HG02763 (cell line): ENCODE measurements at regions not wholly inside any gene's neighbourhood (a gene's known extent, or its start where the extent isn't known, plus 50 kb on each side); places are given as distances from the start of the nearest gene placed in this dataset.

Experiments used
- ATAC-seq: cut with Tn5 transposase; IDR thresholded peaks from one replicate; pipeline ENCODE4 v1.9.1; 2021; ENCODE audit warnings: mild to moderate bottlenecking, moderate library complexity; ENCODE audit not compliant: unreplicated experiment

GRCh38 chr14:58808828-58809227 lies 171.1 kb downstream of the DACT1 start:
- ATAC-seq = no peak

DNA sequence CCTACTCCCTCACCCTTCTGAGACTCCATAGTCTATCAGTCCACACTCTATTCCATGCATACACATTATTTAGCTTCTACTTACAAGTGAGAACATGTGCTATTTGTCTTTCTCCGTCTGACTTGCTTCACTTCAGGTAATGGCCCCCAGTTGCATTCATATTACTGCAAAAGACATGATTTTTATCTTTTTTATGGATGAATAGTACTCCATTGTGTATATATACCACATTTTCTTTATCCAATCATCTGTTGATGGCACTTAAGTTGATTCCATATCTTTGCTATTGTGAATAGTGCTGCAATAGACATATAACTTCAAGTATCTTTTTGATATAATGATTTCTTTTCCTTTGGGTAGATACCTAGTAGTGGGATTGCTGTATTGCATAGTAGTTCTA lies 171.8 kb downstream of the DACT1 start:
- ATAC-seq = no peak

DNA sequence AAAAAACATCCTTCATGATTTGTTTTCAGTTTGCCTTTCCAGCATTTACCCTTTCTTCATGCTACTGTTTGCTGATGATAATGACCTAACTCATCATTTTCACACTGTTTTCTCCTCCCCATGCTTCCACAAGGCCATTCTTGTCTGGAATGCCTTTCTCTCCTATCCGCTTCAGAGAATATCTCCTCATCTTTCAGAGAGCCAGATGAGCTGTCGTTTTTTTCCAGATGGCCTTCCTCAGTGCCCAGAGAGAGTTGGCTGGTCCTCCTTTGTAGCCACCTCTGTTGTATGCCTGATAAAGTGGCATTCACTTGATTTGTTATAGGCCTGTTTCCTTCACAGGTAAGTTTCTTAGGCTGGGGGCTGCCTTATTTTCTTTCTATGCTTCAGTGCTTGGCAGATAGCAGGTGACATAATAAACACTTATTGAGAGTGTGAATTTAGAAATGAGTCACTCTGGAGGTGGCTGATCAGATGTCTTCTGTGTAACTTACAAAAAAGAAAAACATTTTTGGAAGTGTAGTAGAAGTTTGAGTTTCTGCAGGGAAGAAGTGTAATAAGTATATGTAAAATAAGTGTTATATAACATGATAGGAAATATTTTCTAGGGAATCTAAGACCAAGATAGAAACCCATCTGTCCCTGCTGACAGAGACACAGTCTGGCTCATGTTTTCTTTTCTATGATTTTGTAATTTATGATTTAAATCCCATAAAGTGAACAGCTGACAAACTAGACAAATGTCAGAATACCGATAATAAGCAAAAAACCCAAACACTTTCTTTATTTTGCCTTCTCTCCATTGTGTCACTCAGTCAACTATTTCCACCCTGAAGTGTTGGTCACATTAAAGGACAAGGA lies 174.5 kb downstream of the DACT1 start:
- no peak for ATAC-seq

- no peak for ATAC-seq
Measured at GRCh38 chr14:58813745-58814144, 176.0 kb downstream of the DACT1 start.

GRCh38 chr14:58814466-58814865 lies 176.7 kb downstream of the DACT1 start:
- ATAC-seq = no peak

- no peak for ATAC-seq
Measured at GRCh38 chr14:58815161-58815701, 177.5 kb downstream of the DACT1 start.

DNA sequence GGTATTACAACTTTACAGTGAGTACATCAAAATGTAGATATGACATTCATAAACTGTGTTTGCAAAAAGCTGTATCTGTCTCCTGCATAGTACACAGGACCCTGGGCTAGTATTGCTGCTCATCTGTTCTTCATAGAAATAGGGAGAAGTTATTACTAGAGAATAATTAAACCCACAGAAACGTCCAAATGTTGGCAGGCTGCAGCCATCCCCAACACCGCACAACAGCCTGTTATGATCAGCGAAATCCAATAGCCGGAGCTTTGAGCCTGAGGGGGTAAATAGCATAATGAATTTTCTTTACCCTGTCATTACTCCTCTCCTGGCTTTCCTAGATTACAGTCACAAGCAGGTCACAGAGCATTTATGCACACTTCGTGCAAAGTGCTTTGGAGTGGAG lies 178.0 kb downstream of the DACT1 start:
- no peak for ATAC-seq

DNA sequence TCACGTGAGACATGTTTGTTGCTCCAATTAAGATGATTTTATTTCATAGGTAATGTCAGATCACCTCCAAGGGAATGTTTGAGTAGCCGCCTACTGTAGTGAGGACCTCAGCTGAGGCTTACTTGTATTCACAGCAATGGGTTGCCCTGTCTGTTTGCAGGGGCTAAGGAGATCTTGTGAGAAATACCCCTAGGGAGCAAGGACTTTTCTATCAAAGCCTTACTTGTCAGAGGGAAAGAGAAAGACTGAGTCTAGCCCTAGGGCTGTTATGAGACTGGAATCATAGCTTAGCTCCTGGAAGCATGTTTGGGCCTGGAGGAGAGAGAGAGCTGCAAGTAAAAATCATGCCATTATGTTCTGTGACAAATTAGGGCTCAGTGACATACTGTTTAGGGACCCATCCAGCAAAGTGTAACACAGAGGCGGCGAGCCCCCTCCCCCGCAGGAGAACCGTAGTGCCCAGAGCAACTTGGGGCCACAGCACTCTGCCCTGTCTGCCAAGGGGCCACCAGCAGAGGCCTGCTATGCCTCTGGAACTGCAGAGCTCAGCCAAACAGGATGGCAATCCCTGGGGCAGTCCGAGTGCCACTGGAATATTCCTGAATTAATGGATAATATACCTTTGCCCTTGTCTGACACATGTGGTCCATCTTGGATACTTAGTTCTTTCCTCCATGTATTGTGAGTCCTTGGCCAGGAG lies 178.8 kb downstream of the DACT1 start:
- no peak for ATAC-seq

GRCh38 chr14:58817846-58818245 lies 180.1 kb downstream of the DACT1 start:
- ATAC-seq = no peak

DNA sequence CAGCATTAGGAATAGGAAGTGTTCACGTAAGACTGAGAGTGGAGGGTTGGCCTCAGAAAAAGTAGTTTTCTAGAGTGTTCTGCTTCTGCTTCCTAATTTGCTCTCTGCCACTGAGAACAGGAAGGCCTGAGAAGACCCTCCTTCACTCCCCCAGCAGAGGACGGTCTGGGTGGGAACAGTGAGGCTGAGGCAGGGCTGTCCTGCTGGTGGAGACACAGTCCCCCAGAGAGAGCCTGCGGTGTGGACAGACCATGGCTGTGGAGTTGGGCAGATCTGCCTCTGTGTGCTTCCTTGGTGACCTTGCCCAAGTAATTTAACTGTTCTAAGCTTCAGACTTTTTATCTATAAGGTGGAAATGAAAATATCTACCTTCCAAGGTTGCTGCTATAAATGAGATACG lies 182.3 kb downstream of the DACT1 start:
- no peak for ATAC-seq

- no peak for ATAC-seq
Measured at GRCh38 chr14:58821421-58821820, 183.7 kb downstream of the DACT1 start.

DNA sequence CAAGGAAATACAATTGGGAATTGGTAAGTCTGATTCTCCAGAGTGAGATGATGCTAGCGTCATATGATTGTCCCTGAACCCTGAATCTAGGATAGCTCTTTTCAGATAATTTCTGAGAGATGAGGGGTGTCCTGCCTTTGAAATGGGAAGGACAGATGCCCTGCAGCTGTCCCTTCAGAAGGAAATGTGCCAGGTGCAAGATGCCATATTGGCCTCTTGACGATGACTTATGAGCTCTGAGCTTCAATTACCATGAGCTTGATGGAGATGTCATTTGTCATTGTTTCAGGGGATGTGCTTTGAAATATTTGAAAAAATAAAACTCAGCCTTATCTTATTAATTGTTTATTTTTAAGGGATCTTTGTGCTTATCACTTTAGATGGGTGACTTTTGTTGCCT lies 185.1 kb downstream of the DACT1 start:
- no peak for ATAC-seq

GRCh38 chr14:58823312-58823711 lies 185.6 kb downstream of the DACT1 start:
- no peak for ATAC-seq

- ATAC-seq = no peak
Measured at GRCh38 chr14:58824106-58824505, 186.3 kb downstream of the DACT1 start.

- no peak for ATAC-seq
Measured at GRCh38 chr14:58824796-58825195, 187.0 kb downstream of the DACT1 start.

- ATAC-seq = no peak
Measured at GRCh38 chr14:58825606-58826005, 187.8 kb downstream of the DACT1 start.

DNA sequence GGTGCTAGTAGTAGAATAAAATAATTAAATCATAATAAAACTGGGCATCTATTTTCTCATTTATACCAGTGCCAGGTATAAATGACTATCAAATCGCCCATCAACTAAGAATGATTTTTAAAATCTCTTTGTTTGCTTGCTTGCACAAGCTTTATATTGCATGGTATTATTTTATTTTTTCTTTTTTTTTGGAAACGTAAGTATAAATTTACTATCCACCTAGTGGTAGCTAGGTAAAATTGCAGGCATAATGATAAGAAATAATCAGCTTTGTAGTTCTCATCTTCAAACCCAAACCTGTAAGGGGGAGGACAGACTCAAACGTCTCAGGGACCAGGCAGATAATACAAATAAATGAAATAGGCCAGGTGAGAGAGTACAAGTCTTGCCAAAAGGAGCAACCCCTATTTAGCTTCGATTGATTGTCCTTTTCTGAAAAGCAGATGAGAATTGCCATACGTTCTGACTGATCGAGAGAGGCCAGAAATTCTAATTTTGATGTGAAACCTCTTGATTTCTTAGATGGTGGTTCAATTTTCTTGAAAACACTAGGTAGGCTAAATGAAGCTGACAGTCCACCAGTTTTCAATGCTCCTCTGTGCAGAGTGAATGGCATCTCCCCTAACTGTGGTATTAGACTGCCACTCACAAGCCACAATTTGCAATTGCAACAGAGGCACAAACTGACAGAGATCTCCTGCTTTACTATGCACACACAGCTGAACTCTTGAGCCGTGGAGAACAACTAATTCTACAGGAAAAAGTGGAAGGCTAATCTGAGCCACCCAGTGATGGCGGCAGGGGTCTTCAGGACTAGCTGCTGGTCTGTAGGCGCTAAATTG lies 189.3 kb downstream of the DACT1 start:
- ATAC-seq = no peak

- no peak for ATAC-seq
Measured at GRCh38 chr14:58828298-58828697, 190.5 kb downstream of the DACT1 start.

DNA sequence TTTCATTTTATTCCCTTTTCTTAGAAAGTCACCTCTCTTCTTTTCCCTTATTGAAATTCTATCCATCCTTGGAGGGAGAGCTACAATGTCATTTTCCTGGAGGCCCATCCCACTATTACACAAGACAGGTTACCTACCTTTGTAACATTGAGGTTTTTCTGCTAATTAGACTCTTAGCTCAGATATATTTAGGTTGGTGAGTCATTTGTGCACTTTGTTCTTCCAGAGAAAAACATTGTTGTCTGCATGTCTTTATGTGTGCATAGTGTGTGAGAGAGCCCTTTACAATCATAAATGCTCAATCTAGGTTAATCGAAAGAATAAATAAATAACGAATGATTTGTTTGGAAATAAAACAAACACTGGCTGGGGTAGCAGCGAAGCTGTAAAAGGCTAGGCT lies 191.8 kb downstream of the DACT1 start:
- ATAC-seq = no peak

DNA sequence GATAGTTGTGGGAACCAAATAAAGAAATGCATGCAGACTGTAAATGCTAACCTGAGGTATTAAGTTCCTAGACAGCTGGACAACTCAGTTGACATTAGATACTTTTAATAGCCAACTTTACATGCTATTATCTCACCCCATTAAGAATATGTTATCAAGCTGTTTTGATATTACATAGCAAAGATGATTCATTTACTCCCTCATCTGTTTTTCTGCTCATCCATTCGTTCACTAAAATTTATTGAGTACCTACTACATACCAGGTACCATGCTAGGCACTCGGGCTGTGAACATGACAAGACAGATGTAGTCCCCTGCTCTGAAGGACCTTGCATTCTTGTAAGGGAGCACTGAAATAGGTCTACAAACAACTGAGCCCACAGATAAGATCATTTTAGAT lies 192.4 kb downstream of the DACT1 start:
- ATAC-seq = no peak

DNA sequence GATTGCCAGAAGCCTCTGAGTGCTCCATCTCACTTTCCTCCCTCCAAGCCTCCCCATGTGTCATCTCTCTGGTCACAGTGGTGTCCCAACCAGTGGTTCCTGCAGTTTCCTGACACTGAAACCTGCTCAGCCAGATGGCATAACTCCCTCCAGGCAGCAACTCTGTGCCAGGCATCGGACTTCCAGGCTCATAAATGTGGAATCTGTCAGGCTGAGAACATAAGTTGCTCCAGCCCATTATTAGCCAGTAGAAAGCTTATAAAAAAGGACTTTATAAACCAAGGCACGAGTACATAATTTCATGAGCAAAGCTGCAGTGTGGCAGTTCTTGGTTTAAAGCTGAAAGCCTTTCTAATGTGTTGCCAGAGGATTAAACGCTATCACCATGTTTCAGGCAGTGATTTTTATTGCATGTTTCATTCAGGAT lies 194.3 kb downstream of the DACT1 start:
- no peak for ATAC-seq
